ENCODE measurements at regions not wholly inside any gene's neighbourhood (a gene's known extent, or its start where the extent isn't known, plus 50 kb on each side); places are given as distances from the start of the nearest gene placed in this dataset.

DNA sequence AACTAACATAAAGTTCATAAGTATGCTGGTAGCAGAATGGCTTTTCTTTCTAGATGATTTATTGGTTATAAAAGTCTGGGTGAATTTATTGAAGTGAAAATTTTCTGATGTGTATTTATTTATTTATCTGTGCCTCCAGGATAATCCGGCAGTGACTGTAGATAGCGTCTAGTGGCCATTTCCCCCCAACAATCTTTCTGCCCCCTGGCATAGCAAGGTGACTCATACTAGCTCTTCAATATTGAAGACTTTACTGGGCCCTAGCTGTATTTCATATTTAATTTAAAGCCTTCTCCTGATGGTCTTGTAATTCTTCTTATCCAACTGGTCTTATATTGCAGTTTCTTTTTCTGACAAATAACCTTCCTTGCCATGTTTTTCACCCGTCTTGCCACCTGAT lies 154.1 kb upstream of the SGK1 start:
- CTCF ChIA-PET: no interaction called here
- H2AFZ ChIP-seq: no peak overlapping the region
- intact Hi-C loops (cut with micrococcal nuclease; ENCODE audit: unreplicated experiment): no loop called here
- H3K4me2 ChIP-seq: no peak overlapping the region
- POLR2A ChIA-PET (ENCODE audit: unreplicated experiment): no interaction called here
- H3K79me2 ChIP-seq (ENCODE audit: low read depth): no peaks in the 10 kb centered on the region
- TF ChIP-seq, protein P1, sequence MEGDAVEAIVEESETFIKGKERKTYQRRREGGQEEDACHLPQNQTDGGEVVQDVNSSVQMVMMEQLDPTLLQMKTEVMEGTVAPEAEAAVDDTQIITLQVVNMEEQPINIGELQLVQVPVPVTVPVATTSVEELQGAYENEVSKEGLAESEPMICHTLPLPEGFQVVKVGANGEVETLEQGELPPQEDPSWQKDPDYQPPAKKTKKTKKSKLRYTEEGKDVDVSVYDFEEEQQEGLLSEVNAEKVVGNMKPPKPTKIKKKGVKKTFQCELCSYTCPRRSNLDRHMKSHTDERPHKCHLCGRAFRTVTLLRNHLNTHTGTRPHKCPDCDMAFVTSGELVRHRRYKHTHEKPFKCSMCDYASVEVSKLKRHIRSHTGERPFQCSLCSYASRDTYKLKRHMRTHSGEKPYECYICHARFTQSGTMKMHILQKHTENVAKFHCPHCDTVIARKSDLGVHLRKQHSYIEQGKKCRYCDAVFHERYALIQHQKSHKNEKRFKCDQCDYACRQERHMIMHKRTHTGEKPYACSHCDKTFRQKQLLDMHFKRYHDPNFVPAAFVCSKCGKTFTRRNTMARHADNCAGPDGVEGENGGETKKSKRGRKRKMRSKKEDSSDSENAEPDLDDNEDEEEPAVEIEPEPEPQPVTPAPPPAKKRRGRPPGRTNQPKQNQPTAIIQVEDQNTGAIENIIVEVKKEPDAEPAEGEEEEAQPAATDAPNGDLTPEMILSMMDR (conservative IDR thresholded peaks at IDR 0.05): no peak
- no peak for TF ChIP-seq EZH2 (IDR thresholded peaks at IDR 0.05; ENCODE audit: low read depth)
- peaks cover 11% of the 10 kb centered on the region for H3K4me1 ChIP-seq (replicated peaks; ENCODE audit: insufficient read depth)
- no peak overlapping the region for H3K27ac ChIP-seq
- H3K9me2 ChIP-seq (ENCODE audit: insufficient read depth): no peaks in the 10 kb centered on the region
- H3K9me3 ChIP-seq (ENCODE audit: insufficient read depth, low read depth): no peaks in the 10 kb centered on the region
- DNase-seq: no peak
- H3F3A ChIP-seq (ENCODE audit: insufficient read depth, low read depth): peaks cover 5% of the 10 kb centered on the region; the same call in 1 of the 2 replicates
- no TSS peak for BruUV-seq (replicated peaks)
- H3K36me3 ChIP-seq (ENCODE audit: low read depth): no peaks in the 10 kb centered on the region
- H4K20me1 ChIP-seq (ENCODE audit: insufficient read depth): no peaks in the 10 kb centered on the region
- H3K4me3 ChIP-seq: no peak overlapping the region
- no peaks in the 10 kb centered on the region for H3K27me3 ChIP-seq (ENCODE audit: insufficient read depth, low read depth)

DNA sequence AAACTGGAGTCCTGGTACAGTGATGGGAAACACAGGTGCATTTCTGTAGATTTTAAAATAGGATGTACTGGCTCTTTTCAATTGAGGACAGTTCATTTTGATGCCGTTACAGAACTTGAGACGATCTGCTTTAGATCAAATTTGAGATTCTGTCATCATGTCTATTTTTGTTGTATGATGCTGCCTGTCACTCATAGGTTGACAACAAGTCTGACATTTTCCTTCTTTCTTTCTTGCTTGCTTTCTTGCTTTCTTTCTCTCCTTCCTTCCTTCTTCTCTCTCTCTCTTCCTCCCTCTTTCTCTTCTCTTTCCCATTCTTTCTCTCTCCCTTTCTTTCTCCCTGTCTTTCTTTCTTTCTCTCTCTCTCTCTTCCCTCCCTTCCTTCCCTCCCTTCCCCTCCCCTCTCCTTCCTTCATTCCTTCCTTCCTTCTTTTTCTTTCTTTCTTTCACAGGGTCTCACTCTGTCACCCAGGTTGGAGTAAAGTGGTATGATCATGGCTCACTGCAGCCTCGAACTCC lies 152.6 kb upstream of the SGK1 start:
- no peaks in the 10 kb centered on the region for H3K36me3 ChIP-seq (ENCODE audit: low read depth)
- POLR2A ChIA-PET (ENCODE audit: unreplicated experiment): no interaction called here
- H3K4me1 ChIP-seq (replicated peaks; ENCODE audit: insufficient read depth): peaks cover 17% of the 10 kb centered on the region

GRCh38 chr6:134469702-134470456 lies 152.0 kb upstream of the SGK1 start:
- H4K20me1 ChIP-seq (ENCODE audit: insufficient read depth): no peaks in the 10 kb centered on the region
- no peak overlapping the region for H3K4me2 ChIP-seq
- no peaks in the 10 kb centered on the region; the same call in 1 of the 2 replicates for H3K9me3 ChIP-seq (ENCODE audit: insufficient read depth, low read depth)
- H3K4me3 ChIP-seq: no peak overlapping the region
- BruUV-seq (replicated peaks): no TSS peak
- H3K27me3 ChIP-seq (ENCODE audit: insufficient read depth, low read depth): no peaks in the 10 kb centered on the region
- POLR2A ChIA-PET (ENCODE audit: unreplicated experiment): no interaction called here
- H2AFZ ChIP-seq: no peak overlapping the region
- DNase-seq: no peak
- no peaks in the 10 kb centered on the region for H3K79me2 ChIP-seq (ENCODE audit: low read depth)
- CTCF ChIA-PET: no interaction called here
- intact Hi-C loops (cut with micrococcal nuclease; ENCODE audit: unreplicated experiment): no loop called here
- no peak overlapping the region for H3K27ac ChIP-seq
- peaks cover 5% of the 10 kb centered on the region; the same call in 1 of the 2 replicates for H3F3A ChIP-seq (ENCODE audit: insufficient read depth, low read depth)
- no peak for TF ChIP-seq EZH2 (IDR thresholded peaks at IDR 0.05; ENCODE audit: low read depth)
- TF ChIP-seq, protein P1 (conservative IDR thresholded peaks at IDR 0.05): no peak
- H3K4me1 ChIP-seq (replicated peaks; ENCODE audit: insufficient read depth): peaks cover 17% of the 10 kb centered on the region
- no peaks in the 10 kb centered on the region for H3K36me3 ChIP-seq (ENCODE audit: low read depth)
- no peaks in the 10 kb centered on the region for H3K9me2 ChIP-seq (ENCODE audit: insufficient read depth)

More for the DNA sequence above, 152.6 kb upstream of the SGK1 start:
- H3K27me3 ChIP-seq (ENCODE audit: insufficient read depth, low read depth): no peaks in the 10 kb centered on the region
- H3K27ac ChIP-seq: no peak overlapping the region
- no peaks in the 10 kb centered on the region; the same call in 1 of the 2 replicates for H3K9me3 ChIP-seq (ENCODE audit: insufficient read depth, low read depth)
- H2AFZ ChIP-seq: no peak overlapping the region
- no peak overlapping the region for H3K4me2 ChIP-seq
- H3K9me2 ChIP-seq (ENCODE audit: insufficient read depth): no peaks in the 10 kb centered on the region
- BruUV-seq (replicated peaks): no TSS peak
- intact Hi-C loops (cut with micrococcal nuclease; ENCODE audit: unreplicated experiment): no loop called here
- DNase-seq: no peak
- TF ChIP-seq, protein P1 (conservative IDR thresholded peaks at IDR 0.05): no peak
- TF ChIP-seq EZH2 (IDR thresholded peaks at IDR 0.05; ENCODE audit: low read depth): no peak
- peaks cover 5% of the 10 kb centered on the region; the same call in 1 of the 2 replicates for H3F3A ChIP-seq (ENCODE audit: insufficient read depth, low read depth)
- CTCF ChIA-PET: no interaction called here
- no peaks in the 10 kb centered on the region for H4K20me1 ChIP-seq (ENCODE audit: insufficient read depth)
- H3K4me3 ChIP-seq: no peak overlapping the region
- no peaks in the 10 kb centered on the region for H3K79me2 ChIP-seq (ENCODE audit: low read depth)
